HG02588 (cell line): ENCODE measurements at regions not wholly inside any gene's neighbourhood (a gene's known extent, or its start where the extent isn't known, plus 50 kb on each side); places are given as distances from the start of the nearest gene placed in this dataset.
"Not testable (repeated sequence)": the region's sequence is repeated elsewhere in the genome, so short reads cannot be mapped to it uniquely, and the experiment has no call there.

Source experiments
- ATAC-seq: cut with Tn5 transposase; IDR thresholded peaks from one replicate; pipeline ENCODE4 v1.9.1; 2021; ENCODE audit warnings: mild to moderate bottlenecking, moderate library complexity; ENCODE audit not compliant: unreplicated experiment

DNA sequence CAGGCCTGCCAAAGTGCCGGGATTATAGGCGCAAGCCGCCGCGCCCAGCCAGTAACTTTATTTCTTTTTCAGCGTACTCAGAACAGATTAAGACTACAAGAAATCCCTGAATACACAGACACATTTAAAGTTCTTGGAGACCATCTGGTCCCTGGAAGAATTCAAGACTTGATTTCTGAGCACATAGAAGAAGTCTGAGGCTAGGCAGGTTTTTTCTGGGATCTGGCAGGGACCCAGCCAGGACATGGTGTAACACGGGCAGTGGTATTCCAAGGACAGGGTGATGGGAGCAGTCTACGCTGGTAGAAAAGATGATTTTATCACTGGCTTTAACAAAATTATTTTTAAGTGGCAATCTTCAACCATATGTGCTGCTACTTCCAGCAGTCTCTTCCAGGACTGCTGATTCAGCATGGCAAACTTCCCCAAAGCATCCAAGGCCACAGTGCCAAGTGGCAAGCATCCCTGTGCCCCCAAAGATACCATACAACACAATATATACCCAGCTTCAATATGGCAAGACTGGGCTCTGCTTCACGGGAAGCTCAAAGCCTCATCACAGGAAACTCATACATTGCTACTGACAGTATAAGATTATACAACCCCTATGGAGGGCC, 105.2 kb upstream of the OR5AK2 start:
- ATAC-seq: no peak

DNA sequence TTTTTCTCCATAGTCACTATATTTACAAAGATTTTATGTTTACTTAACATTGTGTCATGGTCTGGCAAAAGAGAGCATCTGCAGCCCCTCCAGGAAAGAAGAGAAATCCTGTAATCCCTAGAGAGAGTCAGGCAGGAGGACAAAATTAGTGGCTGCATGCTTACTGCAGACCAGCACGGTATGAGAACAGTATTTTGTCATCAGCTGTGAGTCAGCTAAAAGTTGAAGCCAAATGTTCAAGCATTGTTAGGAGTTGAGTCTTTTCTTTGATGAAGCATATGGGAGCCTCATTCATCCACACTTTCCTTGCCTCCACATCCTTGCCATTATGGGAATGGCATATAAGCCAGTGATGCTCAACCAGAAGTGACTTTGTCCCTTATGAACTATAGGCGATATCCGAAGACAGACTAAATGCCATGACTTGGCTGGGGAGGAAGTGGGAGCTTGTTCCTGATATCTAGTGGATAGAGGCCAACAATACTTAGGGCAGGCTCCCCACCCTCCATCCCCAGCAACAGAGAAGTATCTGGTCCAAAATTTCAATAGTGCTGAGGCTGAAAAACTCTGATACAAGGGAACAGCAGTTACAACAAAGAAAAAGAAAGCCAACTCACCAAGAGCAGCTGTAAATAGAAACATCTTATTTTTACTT, 112.0 kb upstream of the OR5AK2 start:
- ATAC-seq: no peak

DNA sequence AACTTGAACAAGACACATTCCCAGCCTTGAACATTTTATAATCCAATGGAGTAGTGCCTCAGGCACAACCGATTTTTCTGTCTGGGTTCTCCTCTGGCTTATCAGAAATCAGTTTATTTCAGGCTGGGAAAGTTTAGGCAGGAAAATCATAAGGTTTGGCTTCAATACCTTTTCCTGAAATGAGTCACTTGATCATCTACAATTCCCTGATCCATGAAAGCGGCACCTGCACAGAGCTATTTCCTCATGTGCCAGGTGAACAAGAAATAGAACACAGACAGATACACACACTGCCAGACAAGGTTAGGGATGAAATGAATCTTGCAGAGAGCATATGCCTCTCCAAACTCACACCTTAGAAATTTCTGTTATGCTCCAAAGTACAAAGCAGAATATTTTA, 106.7 kb upstream of the OR9G4 start:
- ATAC-seq: no peak

DNA sequence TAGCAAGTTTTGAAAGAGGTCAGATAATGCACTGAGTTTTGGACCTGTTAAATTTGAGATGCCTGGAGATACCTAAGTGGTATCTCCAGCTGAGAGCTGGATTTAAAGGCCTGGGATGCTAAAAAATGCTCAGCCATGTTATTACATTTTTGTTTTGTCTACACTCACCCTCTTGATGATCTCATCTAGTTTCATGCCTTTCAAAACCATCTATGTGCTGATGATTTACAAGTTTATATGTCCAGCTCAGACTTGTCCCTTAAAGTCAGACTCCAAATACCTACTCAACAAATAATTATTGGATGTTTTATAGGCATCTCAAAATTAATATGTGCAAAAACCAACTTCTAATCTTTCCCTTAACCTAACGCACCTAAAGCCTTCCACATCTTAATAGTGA, 103.6 kb upstream of the OR9G4 start:
- ATAC-seq: no peak

DNA sequence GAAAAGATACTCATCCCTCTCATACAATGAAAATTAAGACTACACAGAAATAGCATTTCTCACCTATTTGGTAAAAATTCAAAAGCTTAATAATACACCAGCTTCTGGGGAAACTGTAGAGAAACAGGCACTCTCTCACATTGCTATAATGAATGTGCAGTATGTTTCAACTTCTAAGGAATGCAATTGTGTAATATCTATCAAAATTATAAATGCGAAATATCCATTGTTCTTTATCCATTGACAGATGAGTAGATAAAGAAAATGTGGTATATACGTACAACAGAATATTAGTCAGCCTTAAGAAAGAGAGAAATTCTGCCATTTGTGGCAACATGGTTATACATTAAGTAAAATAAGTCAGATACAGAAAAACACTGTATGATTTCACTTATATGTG, 101.4 kb upstream of the OR9G4 start:
- ATAC-seq: no peak

DNA sequence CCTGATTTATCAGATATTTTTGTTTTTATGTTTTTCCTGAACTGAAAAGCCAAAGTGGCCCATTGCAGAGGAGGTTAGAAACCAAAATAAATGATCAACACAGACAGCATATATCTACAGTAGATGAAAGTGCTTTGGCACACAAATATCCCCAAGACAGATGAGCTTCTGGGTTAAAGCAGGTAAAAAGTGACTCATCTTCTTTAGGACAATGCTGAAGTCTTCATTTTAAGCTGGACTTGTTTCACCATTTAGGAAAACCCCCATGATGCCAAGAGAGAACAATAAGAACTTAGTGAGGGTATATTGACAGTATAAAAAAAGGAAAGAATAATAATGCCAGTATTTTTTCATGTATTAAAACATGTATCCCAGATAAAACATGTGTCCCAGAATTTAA, 100.8 kb upstream of the OR9G4 start:
- no peak for ATAC-seq

DNA sequence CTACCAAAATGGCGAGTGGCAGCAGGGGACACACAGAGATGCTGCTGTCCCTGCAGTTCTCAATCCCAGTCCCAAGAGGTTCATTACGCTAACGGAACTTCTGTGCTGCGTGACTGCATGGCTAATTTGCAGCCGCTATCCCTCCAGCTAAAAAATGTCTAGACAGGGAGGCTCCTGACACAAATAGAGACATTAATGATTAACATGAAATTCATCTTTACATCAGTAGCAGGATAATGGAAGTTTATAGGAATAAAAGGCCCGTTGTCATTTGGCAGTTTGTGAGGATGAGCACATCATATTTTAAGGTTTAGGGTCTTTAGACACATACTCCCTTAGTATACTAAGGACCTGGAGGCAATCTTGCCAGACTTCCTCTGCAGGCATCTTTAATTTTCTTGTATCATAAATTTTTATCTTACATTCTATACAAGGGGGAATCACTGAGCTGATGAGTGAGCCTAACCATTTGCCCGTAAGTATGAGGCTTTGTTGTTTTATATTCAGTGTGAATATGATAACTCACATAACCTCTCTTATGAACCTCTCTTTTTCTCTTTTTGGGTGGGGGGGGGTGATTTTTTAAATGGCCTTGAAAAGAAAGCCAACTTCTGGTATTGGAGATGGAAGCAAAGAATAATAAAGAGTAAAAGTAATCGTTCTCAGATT, 99.8 kb upstream of the OR9G4 start:
- ATAC-seq: no peak

DNA sequence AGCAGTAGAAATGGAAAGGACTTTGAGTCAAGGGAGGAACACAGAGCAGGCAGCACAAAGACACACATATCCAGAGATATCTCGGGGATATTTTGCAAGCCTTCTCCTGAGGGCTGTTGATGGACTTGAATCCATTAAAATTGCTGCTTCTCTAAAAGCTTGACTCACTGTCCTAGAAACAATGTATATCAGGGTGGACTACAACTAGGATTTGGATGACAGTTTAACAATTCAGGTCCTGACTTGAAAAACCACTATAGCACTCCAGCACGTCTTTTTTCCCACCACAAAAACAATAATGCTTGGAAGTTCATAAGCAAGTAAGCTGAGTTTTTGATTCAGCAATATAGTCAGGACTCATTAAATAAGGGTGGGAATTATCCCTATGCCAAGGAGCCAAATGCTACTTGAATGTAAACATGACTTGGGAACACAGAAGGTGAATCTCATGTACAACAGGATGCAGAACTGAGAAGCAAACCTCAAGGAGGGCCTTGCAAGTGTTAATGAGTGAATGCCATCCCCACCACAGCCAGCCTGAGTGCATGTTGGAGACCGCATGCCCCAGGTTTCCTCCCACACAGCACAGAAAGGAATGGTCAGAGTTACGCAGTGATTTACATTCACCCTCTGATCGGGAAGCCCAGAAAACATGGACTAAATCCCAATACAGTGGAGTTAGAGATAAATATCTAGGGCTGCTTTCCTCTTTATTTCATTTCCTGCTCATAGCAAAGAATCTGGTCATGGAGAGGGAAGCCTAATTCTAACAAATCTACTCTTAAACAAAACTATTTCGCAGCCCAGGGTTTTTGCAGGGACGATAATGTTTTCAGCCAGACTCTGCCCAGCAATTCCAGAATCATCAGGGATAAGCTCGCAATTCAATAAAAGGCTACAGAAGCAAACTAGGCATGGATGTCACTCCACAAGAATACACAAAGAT, 98.4 kb upstream of the OR9G4 start:
- no peak for ATAC-seq

DNA sequence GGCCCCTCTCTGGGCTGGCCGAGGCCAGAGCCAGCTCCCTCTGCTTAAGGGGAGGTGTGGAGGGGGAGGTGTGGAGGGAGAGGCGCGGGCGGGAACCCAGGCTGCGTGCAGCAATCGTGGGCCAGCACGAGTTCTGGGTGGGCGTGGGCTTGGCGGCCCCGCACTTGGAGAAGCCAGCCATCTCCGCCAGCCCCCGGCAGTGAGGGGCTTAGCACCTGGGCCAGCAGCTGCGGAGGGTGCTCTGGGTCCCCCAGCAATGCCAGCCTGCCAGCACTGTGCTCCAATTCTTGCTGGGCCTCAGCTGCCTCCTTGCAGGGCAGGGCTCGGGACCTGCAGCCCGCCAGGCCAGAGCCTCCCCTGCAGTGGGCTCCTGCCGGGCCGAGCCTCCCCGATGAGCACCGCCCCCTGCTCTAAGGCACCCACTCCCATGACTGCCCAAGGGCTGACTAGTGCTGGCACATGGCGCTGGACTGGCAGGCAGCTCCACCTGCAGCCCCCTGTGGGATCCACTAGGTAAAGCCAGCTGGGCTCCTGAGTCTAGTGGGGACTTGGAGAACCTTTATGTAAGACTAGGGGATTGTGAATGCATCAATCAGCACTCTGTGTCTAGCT, 96.7 kb upstream of the OR9G4 start:
- no peak for ATAC-seq

DNA sequence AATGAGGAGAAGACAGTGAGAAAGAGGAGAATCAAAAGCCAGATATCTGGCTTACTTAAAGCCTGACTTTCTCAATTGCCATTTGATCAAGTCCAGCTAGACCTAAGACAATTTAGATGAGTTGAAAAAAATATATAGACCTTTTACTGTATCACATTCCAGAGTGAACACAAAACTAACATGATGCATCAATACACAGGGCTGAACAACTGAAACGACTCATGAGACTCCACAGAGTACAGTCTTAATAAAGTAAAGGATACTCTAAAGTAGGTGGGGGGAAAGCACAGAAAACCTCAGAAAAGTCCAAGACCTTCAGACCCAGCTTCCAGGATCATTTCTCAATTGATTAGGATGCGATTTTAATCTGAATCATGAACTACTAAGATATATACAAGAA, 95.3 kb upstream of the OR9G4 start:
- ATAC-seq: no peak

DNA sequence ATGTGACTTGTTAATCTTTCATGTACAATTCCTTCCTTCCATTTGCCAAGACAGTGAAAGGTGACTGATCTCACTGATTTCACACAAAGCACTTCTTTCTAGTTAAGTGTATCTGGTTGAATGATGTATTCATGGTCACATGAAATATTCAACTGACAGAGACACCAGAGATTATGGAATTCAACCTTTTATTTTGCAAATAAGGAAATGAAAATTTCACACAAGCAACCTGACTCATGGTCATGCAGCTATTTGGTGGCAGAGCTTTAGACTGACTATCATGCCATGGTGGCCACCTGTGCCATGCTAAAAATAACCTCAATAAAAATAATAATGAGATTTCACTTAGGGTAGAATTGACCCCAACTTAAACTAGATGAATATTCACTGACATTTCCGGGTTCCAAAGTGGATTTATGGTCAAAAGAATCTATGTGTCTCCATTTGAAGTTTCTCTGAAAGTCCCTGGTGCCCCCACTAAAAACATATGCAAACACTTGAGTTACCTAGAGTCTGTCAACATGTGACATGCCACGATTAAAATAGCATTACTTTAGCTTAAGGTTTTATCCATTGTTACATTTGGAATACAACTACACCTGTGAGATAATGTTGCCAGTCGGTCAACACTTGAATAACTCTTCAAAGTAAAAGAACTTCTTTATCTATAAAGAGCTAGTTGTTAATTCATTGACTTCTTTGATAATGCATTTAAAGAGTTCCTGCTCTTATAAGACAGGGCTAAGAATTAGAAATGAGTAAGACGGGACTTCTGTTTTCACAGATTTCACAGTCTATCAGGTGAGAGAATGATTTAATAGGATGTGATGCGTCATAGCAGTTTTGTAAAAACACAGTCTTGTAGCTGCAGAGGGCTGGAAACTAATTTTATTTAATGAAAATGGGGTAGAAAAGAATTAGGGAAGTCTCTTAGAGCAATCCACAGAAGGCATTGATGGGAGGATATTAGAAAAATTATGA, 94.6 kb upstream of the OR9G4 start:
- ATAC-seq: no peak

DNA sequence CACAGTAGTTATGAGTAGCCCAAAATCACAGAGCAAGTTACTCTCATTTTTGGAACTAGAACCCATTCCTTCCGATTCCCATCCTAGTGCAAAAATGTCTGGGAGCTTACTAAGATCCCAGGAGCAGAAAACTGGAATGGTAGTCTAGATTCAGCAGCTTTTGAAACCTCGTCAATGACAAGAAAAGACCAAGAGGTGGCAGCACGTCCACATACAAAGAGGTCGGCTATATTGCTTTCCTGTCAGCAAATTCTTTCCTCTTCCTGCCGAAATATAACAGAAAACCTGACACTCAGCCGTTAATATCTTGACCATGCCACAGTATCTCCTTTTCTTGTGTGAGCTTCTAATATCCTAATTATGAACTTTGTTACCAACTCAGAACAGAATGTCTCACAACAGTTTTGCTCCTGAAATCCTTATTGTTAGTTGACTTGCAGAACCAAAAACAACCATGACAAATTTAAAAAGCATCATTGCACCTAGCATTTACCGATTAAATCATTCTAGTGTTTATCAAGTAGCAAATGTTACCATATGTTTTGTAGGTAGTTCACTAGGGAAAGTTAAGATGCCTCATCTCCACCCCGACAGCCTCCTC, 92.8 kb upstream of the OR9G4 start:
- peak; percentile 55 for ATAC-seq

DNA sequence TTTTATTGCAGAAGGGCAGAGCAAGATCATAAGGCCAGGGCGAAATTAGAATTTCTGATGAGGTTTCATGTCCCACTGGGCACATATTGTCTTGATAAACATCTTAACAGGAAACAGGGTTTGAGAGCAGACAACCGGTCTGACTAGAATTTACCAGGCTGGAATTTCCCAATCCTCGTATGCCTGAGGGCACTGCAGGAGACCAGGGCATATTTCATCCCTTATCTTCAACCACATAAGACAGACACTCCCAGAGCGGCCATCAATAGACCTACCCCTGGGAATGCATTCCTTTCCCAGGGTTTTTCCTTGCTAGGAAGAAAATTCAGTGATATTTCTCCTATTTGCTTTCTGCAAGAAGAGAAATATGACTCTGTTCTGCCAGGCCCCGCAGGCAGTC, 78.9 kb upstream of the OR9G4 start:
- ATAC-seq: not testable (repeated sequence)

DNA sequence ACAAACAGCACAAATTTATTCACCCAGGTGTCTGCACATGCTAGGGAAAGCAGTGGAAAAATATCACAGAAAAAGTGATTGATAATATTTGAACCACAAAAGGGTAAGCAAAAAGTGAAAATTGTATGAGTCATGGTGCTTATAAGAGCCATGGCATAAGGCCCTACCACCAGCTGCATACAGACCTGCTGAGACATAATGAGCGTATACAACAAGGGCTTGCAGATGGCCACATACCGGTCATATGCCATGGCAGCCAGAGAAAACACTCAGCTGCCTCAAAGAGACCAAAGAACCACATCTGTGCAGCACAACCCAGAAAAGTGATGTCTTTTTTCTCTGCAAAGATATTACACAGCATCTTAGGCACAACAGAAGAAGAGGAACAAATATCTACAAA, 71.4 kb upstream of the OR9G4 start:
- ATAC-seq: no peak

DNA sequence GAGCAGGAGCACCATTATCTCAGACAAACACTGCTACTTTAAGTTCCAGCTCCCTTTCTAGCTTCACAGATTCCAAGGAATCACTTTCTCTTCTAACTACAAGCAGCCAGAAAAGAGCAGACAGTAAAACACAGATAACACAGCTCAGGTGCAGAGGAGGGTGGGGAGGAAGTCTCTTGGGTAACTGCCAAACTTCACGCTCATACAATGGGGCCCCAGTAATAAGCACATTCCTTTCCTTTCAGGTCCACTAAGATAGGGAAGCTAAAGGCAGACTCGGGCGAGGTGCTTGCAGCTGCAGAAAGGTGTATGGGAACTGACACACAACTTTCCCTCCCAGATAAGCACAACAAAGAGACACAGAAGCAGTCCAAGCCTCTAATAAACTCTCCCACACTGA, 69.2 kb upstream of the OR9G4 start:
- no peak for ATAC-seq

DNA sequence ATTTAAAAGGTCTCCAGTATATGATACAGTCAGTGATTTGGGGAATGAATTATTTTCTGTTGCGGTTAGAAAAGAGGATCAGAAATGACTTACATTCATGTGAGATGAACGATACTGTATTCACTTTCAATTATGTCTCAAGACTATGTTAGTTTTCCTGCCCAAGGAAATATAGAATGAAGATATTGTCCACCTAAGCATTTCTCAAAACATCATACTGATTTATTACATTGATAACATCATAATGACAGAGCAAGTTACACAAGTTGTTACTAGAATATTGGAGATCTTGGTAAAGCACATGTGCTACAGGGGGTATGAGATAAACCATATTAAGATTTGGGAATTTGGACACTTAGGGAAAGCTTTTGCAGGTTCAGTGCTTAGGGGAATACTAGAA, 67.8 kb upstream of the OR9G4 start:
- no peak for ATAC-seq

DNA sequence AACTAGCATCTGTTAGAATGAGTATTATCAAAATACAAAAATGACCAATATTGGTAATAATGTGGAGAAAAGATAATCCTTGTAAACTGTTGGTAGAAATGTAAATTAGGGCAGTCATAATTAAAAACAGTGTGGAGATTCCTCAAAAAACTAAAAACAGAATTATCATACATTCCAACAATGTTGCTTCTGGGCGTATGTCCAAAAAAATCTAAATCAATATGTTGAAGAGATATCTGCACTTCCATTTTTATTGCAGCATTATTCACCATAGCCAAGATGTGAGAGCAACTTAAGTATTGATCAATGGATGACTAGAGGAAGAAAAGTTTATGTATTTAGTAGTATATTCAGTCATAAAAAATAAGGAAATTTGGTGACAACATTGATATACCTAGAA, 59.8 kb upstream of the OR9G4 start:
- no peak for ATAC-seq

DNA sequence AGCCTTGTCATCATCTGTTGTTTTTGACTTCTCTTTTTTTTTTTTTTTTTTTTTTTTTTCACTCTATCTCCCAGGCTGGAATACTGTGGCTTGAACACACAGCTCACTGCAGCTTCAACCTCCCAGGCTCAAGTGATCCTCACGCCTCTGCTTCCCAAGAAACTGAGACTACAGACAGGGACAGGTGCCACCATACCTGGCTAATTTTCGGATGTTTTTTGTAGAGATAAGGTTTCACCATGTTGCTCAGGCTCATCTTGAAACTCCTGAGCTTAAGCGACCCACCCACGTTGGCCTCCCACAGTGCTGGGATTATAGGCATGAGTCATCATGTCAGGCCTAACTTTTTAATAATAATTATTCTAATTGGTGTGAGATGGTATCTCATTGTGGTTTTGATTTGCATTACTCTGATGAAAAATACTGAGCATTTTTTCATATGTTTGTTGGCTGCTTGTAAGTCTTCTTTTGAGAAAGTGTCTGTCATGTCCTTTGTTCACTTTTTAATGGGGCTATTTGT, 51.3 kb upstream of the OR9G4 start:
- no peak for ATAC-seq
